22Rv1 (cell line): ENCODE measurements at regions not wholly inside any gene's neighbourhood (a gene's known extent, or its start where the extent isn't known, plus 50 kb on each side); places are given as distances from the start of the nearest gene placed in this dataset.
A peak's percentile ranks its signal among the peaks of the same experiment; 100 is the strongest.

Experiments used
- H3K27ac ChIP-seq: fragments of 450-650 bp; 2 replicates; pipeline ENCODE4 v1.5.1; 2017
- ZFX ChIP-seq: fragments of 450-650 bp; IDR thresholded peaks from 2 replicates; pipeline ENCODE4 v1.6.1; 2017; ENCODE audit warnings: antibody characterized with exemption, borderline replicate concordance
- TF ChIP-seq, protein P1 (sequence below): fragments of 450-650 bp; IDR thresholded peaks from 2 replicates; pipeline ENCODE4 v1.5.1; 2017; ENCODE audit warnings: mild to moderate bottlenecking

DNA sequence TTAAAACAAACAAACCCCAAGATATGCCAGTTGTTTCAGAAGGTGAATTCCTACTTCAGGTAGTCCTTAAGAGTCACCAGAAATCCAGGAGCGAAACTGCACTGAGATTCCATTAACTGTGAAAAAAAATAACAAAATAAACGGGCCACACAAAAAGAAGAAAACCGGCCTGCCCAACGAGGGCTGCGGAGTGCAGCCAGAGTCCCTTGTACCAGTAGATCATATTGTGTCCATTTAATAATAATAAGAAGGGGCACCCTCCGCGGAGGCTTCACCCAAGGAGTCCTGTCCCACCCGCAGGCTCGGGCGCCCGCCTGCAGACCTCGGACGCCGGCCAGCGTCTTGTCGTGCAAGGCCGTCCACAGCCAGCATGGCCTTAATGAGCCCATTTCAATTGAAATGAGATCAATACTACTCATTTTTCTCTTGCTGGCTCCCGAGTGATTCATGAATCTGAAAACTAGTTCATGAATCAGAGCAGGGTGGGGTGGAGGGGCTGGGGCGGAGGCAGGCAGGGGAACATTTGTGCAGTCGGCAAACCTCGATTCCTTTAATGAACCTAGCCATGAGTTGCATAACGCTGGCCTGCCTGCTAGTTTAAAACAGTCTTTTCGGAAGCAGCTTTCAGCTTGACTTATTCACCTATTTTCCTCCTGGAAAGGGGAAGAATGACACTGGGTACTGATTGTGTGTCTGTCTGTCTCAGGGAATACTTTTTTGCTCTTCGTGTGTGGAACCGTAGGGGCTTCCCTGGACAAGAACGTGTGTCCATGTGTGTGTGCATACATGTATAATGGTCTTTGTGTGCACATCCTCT lies 113.1 kb upstream of the IRF2BP2 start:
- H3K27ac ChIP-seq, result peak overlapping the region; percentile 99
- TF ChIP-seq, protein P1, sequence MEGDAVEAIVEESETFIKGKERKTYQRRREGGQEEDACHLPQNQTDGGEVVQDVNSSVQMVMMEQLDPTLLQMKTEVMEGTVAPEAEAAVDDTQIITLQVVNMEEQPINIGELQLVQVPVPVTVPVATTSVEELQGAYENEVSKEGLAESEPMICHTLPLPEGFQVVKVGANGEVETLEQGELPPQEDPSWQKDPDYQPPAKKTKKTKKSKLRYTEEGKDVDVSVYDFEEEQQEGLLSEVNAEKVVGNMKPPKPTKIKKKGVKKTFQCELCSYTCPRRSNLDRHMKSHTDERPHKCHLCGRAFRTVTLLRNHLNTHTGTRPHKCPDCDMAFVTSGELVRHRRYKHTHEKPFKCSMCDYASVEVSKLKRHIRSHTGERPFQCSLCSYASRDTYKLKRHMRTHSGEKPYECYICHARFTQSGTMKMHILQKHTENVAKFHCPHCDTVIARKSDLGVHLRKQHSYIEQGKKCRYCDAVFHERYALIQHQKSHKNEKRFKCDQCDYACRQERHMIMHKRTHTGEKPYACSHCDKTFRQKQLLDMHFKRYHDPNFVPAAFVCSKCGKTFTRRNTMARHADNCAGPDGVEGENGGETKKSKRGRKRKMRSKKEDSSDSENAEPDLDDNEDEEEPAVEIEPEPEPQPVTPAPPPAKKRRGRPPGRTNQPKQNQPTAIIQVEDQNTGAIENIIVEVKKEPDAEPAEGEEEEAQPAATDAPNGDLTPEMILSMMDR, result no peak
- TF ChIP-seq ZFX, result no peak

DNA sequence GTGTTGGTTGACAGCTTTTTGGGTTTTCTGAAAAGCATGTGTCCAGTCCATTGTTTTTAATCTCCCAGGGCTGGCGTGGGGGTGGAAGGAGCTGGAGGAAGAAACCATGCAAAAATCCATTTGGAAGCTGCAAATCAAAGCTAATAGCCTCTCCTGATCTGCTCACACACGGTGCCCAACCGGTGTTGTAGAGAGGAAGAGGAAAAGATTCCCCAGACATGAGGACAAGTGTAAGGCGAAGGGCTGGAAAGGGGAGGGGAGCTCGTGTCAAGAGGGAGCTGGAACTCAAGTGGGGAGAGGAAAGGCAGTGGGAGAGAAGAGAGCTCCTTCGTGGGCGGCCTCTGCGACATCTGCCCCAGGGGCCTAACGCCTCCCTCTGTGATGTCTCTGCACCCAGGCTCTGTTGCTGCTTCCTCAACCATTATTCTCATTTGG lies 112.3 kb upstream of the IRF2BP2 start:
- H3K27ac ChIP-seq, result peak overlapping the region; percentile 99; the same call in 1 of the 2 replicates

DNA sequence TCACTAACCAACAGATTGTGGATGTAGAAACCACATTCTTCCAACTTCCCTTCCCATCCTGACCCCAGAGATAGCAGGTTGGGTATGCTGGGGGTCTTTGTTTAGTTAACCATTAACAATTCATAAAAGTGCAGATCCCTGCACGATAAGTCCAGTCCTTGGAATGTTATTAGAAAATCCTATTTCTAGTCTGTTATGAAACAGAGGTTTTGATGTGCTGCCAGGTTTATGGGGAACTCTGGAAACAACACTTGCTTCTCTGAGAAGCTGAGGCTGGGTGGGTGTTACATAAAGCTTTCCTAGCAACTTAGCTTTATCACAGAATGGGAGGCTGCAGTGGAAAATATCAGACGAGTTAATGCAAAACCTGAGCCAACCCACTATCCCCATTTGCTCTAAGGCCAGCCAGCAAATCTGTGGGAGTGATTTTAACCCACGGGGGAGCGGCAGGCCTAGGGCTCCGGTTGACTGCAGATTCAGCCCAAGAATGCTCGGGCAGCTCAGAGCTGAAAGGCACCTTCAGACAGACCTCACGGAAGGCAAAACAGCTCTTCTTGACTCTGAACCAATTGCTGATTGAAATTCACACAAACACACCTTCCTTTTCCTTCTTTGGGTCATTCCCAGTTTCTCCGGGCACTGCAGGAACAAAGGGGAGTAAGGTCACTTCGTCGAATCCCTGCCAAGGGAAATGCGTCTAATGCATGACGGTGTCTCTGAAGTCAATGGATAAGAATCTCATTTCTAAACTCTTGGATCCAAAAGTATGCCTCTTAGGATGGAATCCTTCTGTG lies 111.7 kb upstream of the IRF2BP2 start:
- H3K27ac ChIP-seq, result peak overlapping the region; percentile 99; the same call in 1 of the 2 replicates

More for the DNA sequence above, 112.3 kb upstream of the IRF2BP2 start:
- no peak for TF ChIP-seq ZFX
- TF ChIP-seq, protein P1, result no peak

DNA sequence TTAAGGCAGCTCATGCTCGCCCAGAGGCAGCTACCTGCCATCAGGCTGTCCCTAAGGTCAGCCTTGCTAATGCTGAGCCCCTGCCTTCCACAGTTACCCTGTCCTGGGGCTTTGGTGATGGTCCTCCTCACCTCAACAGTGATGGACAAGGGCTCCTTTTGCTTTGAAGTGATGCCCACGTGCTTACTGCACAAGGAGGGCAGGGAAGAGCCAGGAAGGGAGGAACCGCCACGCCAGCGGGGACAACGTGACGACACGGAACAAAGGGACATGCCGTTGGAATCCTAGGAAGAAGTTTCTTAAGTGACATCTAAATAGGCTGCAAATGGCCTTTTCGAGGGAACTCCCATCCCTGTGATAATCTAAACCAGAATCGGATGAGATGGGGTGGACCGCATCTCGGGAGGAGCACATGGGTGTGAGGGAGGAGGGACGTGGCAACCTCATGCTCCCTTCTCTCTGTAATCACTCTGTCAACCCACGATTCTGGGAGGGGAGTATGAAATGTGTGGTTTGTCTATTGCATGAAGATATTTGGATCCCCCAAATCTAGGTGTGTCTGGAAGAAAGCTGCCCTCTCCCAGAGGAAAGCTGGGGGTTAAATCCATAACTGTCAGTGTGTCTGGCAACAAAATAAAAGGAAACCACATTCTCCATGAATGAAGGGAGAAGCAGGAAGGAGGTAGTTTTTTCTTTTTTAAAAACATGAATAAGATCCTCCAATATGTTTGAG lies 110.9 kb upstream of the IRF2BP2 start:
- TF ChIP-seq, protein P1, result no peak
- TF ChIP-seq ZFX, result no peak
- no peak overlapping the region for H3K27ac ChIP-seq

More for the DNA sequence above, 111.7 kb upstream of the IRF2BP2 start:
- no peak for TF ChIP-seq ZFX
- TF ChIP-seq, protein P1, result no peak

DNA sequence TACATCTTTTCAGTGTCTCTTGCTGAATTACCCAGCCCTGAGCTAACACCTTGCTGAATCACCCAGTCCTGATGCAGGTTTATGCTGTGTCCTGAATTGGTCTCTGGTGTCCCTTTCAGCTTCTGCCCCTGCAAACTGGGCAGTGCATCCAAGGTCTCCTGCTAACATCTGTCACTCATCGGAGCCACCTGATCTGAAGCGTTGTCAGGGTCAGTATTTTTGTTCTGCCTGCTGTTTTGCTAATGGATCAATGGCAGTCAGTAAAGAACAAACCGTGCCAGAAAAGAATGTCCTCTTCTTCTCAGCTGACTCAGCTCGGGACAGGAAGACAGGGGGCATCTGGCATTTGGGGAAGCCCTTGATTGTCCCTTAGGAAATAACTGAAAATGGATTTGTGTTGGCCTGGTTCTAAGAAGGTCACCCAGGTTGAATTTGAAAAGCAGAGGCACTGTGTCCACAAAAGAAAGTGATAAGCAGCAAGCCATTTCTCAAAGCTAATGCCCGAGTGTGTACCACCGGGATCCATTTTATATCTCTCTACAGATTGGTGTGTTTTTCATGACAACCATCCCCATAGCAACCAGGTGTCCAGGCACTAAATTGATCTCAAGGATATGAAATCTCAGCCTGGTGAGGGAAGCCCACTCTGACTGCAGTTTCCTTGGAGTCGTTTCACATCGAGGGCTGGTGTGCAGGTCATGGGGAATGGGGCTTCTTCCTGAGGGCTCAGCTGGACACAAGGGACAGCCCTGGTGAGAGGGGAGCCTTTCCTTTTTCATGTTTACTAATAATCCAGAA lies 109.7 kb upstream of the IRF2BP2 start:
- no peak overlapping the region; the same call in 1 of the 2 replicates for H3K27ac ChIP-seq
- no peak for TF ChIP-seq ZFX
- TF ChIP-seq, protein P1, result no peak
